Adipocyte (in vitro differentiated cells): ENCODE measurements at regions not wholly inside any gene's neighbourhood (a gene's known extent, or its start where the extent isn't known, plus 50 kb on each side); places are given as distances from the start of the nearest gene placed in this dataset.
A peak's percentile ranks its signal among the peaks of the same experiment; 100 is the strongest.

Source experiments
- DNase-seq: peaks from one replicate; pipeline ENCODE4 v3.0.0-alpha.2; 2015; ENCODE audit warnings: low read depth
- H3K27me3 ChIP-seq: replicated peaks from 2 replicates; pipeline ENCODE4 v1.7.0; 2013; ENCODE audit warnings: mild to moderate bottlenecking, low read length, moderate library complexity; ENCODE audit not compliant: control insufficient read depth, insufficient read depth
- H3K36me3 ChIP-seq: 2 replicates; pipeline ENCODE4 v1.7.0; 2013; ENCODE audit warnings: low read length, mild to moderate bottlenecking, moderate library complexity; ENCODE audit not compliant: control insufficient read depth, insufficient read depth, severe bottlenecking
- H3K4me1 ChIP-seq: 2 replicates; pipeline ENCODE4 v1.7.0; 2013; ENCODE audit warnings: mild to moderate bottlenecking, low read length, moderate library complexity; ENCODE audit not compliant: control insufficient read depth, insufficient read depth
- H3K4me3 ChIP-seq: 2 replicates; pipeline ENCODE4 v1.7.0; 2013; ENCODE audit warnings: mild to moderate bottlenecking, low read length, moderate library complexity
- H3K9ac ChIP-seq: 2 replicates; pipeline ENCODE4 v1.7.0; 2013; ENCODE audit warnings: mild to moderate bottlenecking, low read length, moderate library complexity
- H3K9me3 ChIP-seq: 2 replicates; pipeline ENCODE4 v1.7.0; 2013; ENCODE audit warnings: mild to moderate bottlenecking, low read length, moderate library complexity; ENCODE audit not compliant: control insufficient read depth

DNA sequence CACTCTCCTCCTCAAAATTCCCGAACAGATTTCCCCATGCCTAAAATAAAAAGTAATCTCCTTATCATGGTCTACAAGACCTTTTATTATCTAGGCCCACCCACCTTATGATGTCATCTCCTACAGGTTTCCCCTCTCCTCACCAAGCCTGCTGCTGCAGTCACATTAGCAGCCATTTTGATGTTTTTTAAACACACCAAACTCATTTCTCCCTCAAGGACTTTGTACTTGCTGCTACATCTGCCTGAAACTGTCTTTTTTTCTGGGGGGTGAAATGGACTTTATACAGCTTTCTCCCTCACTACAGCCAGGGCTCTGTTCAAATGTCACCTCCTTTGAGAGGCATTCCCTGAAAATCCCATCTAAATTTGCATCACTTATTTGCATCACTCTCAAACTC lies 90.2 kb upstream of the TAB3 start:
- Histone ChIP-seq H3K4me1 (no peaks in the 10 kb centered on the region), H3K36me3 (no peaks in the 10 kb centered on the region), H3K4me3 (no peak overlapping the region), H3K9ac (no peak overlapping the region), H3K9me3 (peaks cover 5% of the 10 kb centered on the region), H3K27me3 (peaks cover 28% of the 10 kb centered on the region)
- no peak for DNase-seq

DNA sequence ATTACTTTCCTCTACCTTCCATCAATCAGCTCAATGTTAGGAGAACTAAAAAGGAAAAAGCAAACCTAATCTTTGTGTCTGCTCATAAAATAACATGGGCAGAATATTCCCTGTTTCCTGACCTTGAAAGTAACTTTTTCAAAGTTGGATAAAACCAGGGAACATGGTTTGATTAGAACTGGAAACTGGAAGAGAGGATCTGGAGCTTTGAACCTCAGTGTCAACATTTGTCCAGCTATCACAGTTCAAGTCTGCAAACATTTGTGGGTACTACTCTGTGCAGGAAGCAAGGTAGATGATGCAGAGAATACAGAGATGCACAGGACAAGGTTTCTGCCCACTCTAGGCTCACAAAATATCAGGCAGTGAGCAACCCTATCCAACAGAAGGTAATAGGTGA lies 86.4 kb upstream of the TAB3 start:
- no peaks in the 10 kb centered on the region for H3K4me1 ChIP-seq
- peaks cover 21% of the 10 kb centered on the region for H3K27me3 ChIP-seq
- H3K9ac ChIP-seq: no peak overlapping the region
- H3K4me3 ChIP-seq: no peak overlapping the region
- H3K9me3 ChIP-seq: peaks cover 5% of the 10 kb centered on the region
- no peaks in the 10 kb centered on the region for H3K36me3 ChIP-seq
- DNase-seq: no peak

DNA sequence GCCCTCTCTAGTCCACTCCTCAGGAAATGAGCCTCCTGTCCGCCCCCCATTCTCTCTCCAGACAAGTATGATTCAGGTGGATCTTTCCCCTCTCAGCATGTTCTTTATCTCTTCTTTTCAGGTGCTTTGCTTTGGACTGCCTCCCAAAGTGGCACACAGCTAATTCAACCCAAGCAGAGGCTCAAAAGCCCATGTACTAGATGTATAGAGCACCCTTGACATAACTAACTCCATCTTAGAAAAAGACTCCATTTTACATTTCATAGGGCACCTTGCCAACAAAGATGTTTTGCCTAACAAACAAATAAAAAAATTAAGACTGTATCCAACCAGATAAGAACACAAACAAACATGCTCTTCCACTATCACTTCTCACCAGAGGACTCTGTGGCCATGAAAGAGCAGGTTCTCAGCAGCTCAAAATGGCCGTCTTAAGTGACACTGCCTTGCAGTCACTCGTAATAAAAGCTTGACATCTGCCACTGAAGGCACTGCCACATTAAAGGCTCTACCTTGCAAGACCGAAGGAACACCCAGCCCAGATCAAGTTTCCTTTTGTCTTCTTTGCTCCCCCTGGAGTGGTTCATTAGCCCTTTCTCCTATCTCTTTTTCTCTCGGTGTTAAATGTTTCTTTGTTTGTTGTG lies 84.9 kb upstream of the TAB3 start:
- no peak overlapping the region for H3K9ac ChIP-seq
- no peak for DNase-seq
- H3K4me3 ChIP-seq: no peak overlapping the region
- H3K36me3 ChIP-seq: no peaks in the 10 kb centered on the region
- H3K4me1 ChIP-seq: no peaks in the 10 kb centered on the region
- peaks cover 15% of the 10 kb centered on the region for H3K27me3 ChIP-seq
- H3K9me3 ChIP-seq: peaks cover 5% of the 10 kb centered on the region

DNA sequence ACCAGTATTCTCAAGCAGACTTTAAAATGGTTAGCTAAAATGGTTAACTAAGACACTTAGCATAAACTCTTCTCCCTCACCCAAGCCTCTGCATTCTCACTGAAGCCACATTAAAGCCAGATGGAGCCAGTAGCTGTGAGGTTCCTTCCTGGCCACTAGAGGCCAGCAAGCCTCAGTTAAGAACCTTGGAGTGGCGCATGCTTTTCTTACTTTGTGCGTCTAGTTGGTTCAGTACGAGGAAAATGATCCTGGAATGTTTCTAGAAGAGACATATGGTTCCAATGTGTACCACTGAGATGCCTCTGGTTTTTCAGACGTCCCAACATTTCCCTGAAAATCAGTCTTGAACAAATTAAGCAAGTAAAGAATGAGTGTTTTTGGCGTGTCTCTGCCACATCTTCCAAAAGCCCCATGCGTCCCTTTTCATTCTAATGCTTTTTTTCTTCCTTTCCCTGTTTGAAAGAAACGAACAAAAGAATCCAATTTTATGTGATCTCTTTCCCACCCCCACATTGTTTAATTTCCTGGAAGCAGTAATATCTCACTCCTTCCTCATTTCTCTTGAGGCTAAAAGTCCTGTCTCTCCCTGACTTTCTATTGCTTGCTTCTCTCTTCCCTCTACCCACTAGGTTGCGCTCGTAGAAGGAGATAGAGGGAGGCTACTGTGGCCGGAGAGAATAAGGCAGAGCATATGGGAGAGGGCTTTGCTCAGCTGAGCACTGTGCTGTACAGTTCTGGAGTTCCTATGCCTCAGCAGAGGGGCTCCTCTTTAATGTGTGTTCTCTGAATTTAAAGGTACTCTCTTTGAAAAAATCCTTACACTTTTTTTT lies 82.9 kb upstream of the TAB3 start:
- Histone ChIP-seq H3K36me3 (no peaks in the 10 kb centered on the region), H3K4me3 (peak overlapping the region; percentile 57), H3K9me3 (peaks cover 5% of the 10 kb centered on the region), H3K4me1 (no peaks in the 10 kb centered on the region), H3K27me3 (peaks cover 13% of the 10 kb centered on the region), H3K9ac (no peak overlapping the region)
- peak; percentile 63 for DNase-seq

DNA sequence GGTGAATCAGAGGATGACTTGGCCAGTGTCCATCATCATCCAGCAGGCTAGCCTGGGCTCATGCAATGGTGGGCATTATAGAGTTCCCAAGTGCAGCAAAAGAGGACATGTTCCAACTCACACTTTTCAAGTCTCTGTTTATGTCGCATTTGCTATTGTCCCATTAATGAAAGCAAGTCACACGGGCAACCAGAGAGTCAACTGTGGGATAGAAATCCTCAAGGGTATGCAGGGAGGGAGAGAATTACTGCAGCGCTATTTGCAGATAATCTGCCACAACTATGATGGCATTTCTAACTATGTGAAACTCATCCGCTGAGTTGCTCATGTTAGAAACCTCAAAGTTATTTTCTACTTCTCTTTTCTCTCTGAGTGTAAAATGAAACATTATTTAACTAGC lies 78.5 kb upstream of the TAB3 start:
- Histone ChIP-seq H3K4me1 (no peaks in the 10 kb centered on the region), H3K27me3 (peaks cover 18% of the 10 kb centered on the region), H3K4me3 (no peak overlapping the region), H3K9ac (no peak overlapping the region), H3K36me3 (no peaks in the 10 kb centered on the region), H3K9me3 (no peaks in the 10 kb centered on the region)
- DNase-seq: no peak

DNA sequence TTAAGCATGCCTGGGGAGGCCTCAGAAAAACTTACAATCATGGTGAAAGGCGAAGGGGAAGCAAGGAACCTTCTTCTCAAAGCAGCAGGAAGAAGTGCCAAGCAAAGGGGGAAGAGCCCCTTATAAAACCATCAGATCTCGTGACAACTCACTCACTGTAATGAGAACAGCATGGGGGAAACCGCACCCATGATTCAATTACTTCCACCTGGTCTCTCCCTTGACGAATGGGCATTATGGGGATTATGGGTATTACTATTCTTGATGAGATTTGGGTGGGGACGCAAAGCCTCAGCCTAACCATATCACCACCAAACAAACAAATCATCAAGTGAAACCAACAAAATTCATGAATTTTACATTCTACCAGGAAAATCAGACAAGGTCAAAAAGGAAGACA lies 76.7 kb upstream of the TAB3 start:
- Histone ChIP-seq H3K9me3 (no peaks in the 10 kb centered on the region), H3K9ac (no peak overlapping the region), H3K4me3 (no peak overlapping the region), H3K36me3 (no peaks in the 10 kb centered on the region), H3K27me3 (peaks cover 18% of the 10 kb centered on the region), H3K4me1 (no peaks in the 10 kb centered on the region)
- DNase-seq: no peak

DNA sequence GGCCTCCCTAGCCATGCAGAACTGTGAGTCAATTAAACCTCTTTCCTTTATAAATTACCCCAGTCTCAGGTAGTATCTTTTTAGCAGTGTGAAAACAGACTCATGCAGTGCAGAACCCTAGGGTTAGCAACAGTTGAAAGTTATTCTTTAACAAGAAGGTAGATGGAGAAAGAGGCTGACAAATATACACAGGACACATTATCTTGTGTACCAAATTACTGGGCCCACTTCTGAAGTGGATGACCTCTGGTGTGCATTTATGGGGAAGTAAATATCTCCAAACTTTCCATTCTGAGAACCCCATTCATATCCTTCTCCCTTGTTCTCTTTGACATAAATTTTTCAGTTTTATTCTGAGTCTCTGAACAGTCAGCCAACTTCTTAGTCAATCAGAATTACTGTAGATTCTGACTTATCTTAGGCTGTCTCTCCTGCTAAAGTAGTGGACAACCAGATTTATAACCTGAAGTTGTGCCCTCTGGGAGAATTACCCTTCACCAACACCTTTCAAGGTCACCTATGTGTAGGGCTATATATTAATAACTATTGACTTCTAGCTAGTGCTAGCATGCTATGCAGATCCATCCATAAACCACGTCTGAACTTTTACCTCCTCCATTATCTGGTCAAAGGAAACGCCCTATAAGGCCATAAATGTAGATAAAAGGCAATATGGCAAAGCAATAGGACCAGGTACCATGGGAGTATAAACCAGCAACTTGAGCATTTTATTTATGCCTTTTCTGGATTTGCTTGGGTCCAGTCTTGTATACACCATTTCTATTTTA lies 72.5 kb upstream of the TAB3 start:
- Histone ChIP-seq H3K27me3 (peaks cover 8% of the 10 kb centered on the region), H3K4me3 (no peak overlapping the region), H3K36me3 (no peaks in the 10 kb centered on the region), H3K4me1 (peaks cover 5% of the 10 kb centered on the region), H3K9me3 (no peaks in the 10 kb centered on the region), H3K9ac (no peak overlapping the region)
- DNase-seq: no peak

DNA sequence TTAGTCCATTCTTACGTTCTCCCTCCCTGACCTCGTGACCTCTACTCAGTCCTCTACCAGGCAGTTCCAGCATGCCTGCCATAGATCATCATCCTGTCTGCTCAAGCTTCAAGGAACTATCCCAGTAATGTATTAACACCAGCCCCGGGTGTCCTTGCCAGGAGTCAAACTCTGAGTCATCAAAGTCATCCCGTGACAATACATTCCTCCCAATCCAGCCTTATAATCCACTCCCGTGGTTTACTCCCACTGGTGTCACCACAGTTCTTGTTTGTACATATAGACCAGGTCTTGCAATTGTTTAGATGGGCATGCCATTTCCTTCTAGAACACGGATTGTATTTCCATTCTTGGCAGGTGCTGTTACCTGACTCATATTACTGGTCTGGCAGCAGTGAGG lies 68.7 kb upstream of the TAB3 start:
- Histone ChIP-seq H3K9ac (no peak overlapping the region), H3K4me1 (peaks cover 5% of the 10 kb centered on the region), H3K36me3 (no peaks in the 10 kb centered on the region), H3K27me3 (no peaks in the 10 kb centered on the region), H3K9me3 (no peaks in the 10 kb centered on the region), H3K4me3 (no peak overlapping the region)
- no peak for DNase-seq

DNA sequence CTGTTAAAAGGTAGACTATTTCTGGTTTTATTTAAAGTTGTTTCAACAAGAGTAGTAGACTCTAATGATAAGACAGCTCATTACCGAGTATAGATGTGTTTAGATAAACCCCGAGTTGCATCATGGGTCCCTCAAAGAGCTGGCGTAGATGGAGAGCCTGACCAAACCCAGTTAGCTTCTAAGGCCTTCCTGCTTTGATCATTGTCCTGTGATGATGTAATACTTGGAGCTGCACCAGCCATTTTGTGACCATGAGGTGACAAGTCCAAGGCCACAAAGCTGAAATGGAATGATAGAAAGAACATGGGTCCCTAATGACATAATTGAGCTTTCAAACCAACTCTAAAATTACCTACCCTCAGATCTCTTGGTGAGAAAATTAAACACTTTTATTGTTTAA lies 66.6 kb upstream of the TAB3 start:
- Histone ChIP-seq H3K4me1 (peaks cover 5% of the 10 kb centered on the region), H3K36me3 (no peaks in the 10 kb centered on the region), H3K4me3 (no peak overlapping the region), H3K9ac (no peak overlapping the region), H3K9me3 (peaks cover 13% of the 10 kb centered on the region), H3K27me3 (no peaks in the 10 kb centered on the region)
- no peak for DNase-seq

DNA sequence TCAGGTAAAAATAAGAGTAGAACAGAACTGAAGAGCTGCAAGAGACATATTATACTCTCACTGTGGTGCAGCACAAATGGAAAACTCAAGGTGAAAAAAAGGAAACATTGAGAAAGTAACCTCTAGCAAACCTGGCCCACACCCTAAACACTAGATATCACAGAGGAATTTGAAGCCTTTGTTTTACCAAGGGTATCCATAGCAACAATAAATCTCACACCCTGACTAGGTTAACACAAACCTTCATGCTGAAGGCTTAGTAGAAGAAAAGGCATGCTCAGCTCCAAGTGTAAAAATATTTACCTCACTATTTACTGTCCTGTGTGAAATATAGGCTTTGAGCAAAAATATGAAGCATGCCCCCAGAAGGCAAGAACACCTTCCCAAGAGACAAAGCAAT lies 61.9 kb upstream of the TAB3 start:
- H3K9me3 ChIP-seq: peaks cover 13% of the 10 kb centered on the region
- H3K4me1 ChIP-seq: no peaks in the 10 kb centered on the region
- no peak overlapping the region for H3K9ac ChIP-seq
- no peak overlapping the region for H3K4me3 ChIP-seq
- no peaks in the 10 kb centered on the region for H3K36me3 ChIP-seq
- peaks cover 4% of the 10 kb centered on the region for H3K27me3 ChIP-seq
- no peak for DNase-seq

DNA sequence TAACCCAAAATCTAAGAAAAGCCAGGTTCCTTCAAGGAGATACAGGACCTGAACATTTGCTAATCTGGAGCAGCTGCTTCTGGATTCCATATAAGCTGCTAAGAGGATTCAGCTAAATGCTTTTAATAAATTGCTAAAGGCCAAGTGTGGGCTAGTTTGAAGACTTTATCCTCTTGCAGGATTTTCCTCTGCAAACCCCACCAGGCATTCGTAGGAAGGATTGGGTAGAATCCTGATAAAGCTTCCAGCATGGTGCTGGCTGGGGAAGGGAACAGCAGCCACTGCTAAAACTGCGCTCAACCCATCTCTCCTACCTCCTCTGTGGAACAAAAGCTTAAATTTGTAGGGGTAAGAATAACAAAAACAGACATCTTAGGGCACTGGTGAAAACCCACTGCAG lies 61.3 kb upstream of the TAB3 start:
- no peak overlapping the region for H3K9ac ChIP-seq

More for the DNA sequence above, 61.3 kb upstream of the TAB3 start:
- peaks cover 4% of the 10 kb centered on the region for H3K27me3 ChIP-seq
- no peaks in the 10 kb centered on the region for H3K4me1 ChIP-seq
- DNase-seq: no peak
- H3K9me3 ChIP-seq: peaks cover 13% of the 10 kb centered on the region
- no peak overlapping the region for H3K4me3 ChIP-seq
- no peaks in the 10 kb centered on the region for H3K36me3 ChIP-seq
